Fibroblast of peridontal ligament (primary cell): ENCODE measurements at regions not wholly inside any gene's neighbourhood (a gene's known extent, or its start where the extent isn't known, plus 50 kb on each side); places are given as distances from the start of the nearest gene placed in this dataset.

Experiments used
- DNase-seq: peaks from one replicate; pipeline ENCODE4 v3.0.0-alpha.2; 2010; ENCODE audit errors: extremely low read depth

- no peak for DNase-seq
These were observed 292.7 kb downstream of the RNF144A start for GRCh38 chr2:7209757-7210555.

- no peak for DNase-seq
These were observed 293.5 kb downstream of the RNF144A start for GRCh38 chr2:7210712-7211111.

- DNase-seq = no peak
These were observed 308.6 kb downstream of the RNF144A start for GRCh38 chr2:7225848-7226247.

- no peak for DNase-seq
These were observed 309.3 kb downstream of the RNF144A start for GRCh38 chr2:7226501-7226900.

GRCh38 chr2:7233126-7233525 is 315.9 kb downstream of the RNF144A start:
- DNase-seq = no peak

- no peak for DNase-seq
These were observed 320.3 kb downstream of the RNF144A start for GRCh38 chr2:7237466-7237865.

- no peak for DNase-seq
These were observed 321.9 kb downstream of the RNF144A start for GRCh38 chr2:7239078-7239477.

- no peak for DNase-seq
These were observed 324.0 kb downstream of the RNF144A start for GRCh38 chr2:7241041-7241745.

GRCh38 chr2:7242189-7242867 is 325.1 kb downstream of the RNF144A start:
- DNase-seq = no peak

- DNase-seq = no peak
These were observed 326.1 kb downstream of the RNF144A start for GRCh38 chr2:7243276-7243675.

GRCh38 chr2:7256377-7256776 is 339.2 kb downstream of the RNF144A start:
- no peak for DNase-seq

- no peak for DNase-seq
These were observed 345.5 kb downstream of the RNF144A start for GRCh38 chr2:7262727-7263126.

- DNase-seq = no peak
These were observed 347.6 kb downstream of the RNF144A start for GRCh38 chr2:7264791-7265190.

GRCh38 chr2:7265286-7265685 is 348.1 kb downstream of the RNF144A start:
- DNase-seq = no peak

- DNase-seq = no peak
These were observed 352.0 kb downstream of the RNF144A start for GRCh38 chr2:7269106-7269643.

GRCh38 chr2:7270011-7270431 is 352.8 kb downstream of the RNF144A start:
- no peak for DNase-seq

- no peak for DNase-seq
These were observed 355.0 kb downstream of the RNF144A start for GRCh38 chr2:7272210-7272609.

GRCh38 chr2:7278984-7279383 is 361.8 kb downstream of the RNF144A start:
- DNase-seq = no peak

GRCh38 chr2:7279421-7279949 is 362.3 kb downstream of the RNF144A start:
- DNase-seq = no peak

GRCh38 chr2:7280790-7281189 is 363.6 kb downstream of the RNF144A start:
- DNase-seq = no peak

- DNase-seq = no peak
These were observed 364.3 kb downstream of the RNF144A start for GRCh38 chr2:7281231-7282201.
